PC-3 (cell line): ENCODE measurements at regions not wholly inside any gene's neighbourhood (a gene's known extent, or its start where the extent isn't known, plus 50 kb on each side); places are given as distances from the start of the nearest gene placed in this dataset.
"Not testable (repeated sequence)": the region's sequence is repeated elsewhere in the genome, so short reads cannot be mapped to it uniquely, and the experiment has no call there.

Experiments
- ATAC-seq: fragments of 200-7000 bp; cut with Tn5 transposase; 2 replicates; pipeline ENCODE4 v1.9.1; 2020; ENCODE audit warnings: mild to moderate bottlenecking, moderate library complexity
- BruUV-seq: library from RNA; stranded (reverse); fragments of 400-500 nt; replicated peaks from 2 replicates; lab custom pipeline; 2021; lab: Mats Ljungman, UMichigan
- CTCF ChIA-PET: fragments of 300-600 bp; sonication (Branson Sonifier 250); formaldehyde crosslinking; loops from one replicate; lab custom pipeline; 2022; ENCODE audit warnings: antibody characterized with exemption; lab: Charles Lee
- POLR2A ChIA-PET: fragments of 300-600 bp; sonication (Branson Sonifier 250); formaldehyde crosslinking; loops from one replicate; lab custom pipeline; 2022; ENCODE audit warnings: antibody characterized with exemption; ENCODE audit not compliant: unreplicated experiment; lab: Charles Lee
- DNase-seq: peaks from one replicate; pipeline ENCODE4 v3.0.0-alpha.2; 2015
- H2AFZ ChIP-seq: fragments of 300-600 bp; sonication (generic); 2 replicates; pipeline ENCODE4 v1.6.0; 2016; ENCODE audit warnings: antibody characterized with exemption, low read length
- H3F3A ChIP-seq: fragments of 300-600 bp; sonication (generic); one replicate; pipeline ENCODE4 v1.6.0; 2017; ENCODE audit warnings: antibody characterized with exemption, low read length, control low read depth, mild to moderate bottlenecking; ENCODE audit not compliant: unreplicated experiment
- H3K27ac ChIP-seq: fragments of 300-600 bp; sonication (generic); 2 replicates; pipeline ENCODE4 v1.5.1; 2016; ENCODE audit warnings: mild to moderate bottlenecking, low read length
- H3K27me3 ChIP-seq: fragments of 300-600 bp; sonication (generic); 2 replicates; pipeline ENCODE4 v1.6.1; 2016; ENCODE audit warnings: low read length, mixed read lengths
- H3K36me3 ChIP-seq: fragments of 300-600 bp; sonication (generic); 2 replicates; pipeline ENCODE4 v1.6.1; 2016; ENCODE audit warnings: low read depth, mixed run types, low read length, mixed read lengths
- H3K4me1 ChIP-seq: fragments of 300-600 bp; sonication (generic); 2 replicates; pipeline ENCODE4 v1.5.1; 2016; ENCODE audit warnings: low read length; ENCODE audit not compliant: insufficient read depth
- H3K4me2 ChIP-seq: fragments of 300-600 bp; sonication (generic); 2 replicates; pipeline ENCODE4 v1.6.0; 2016; ENCODE audit warnings: low read length
- H3K4me3 ChIP-seq: fragments of 300-600 bp; sonication (generic); 2 replicates; pipeline ENCODE4 v1.5.1; 2016; ENCODE audit warnings: mild to moderate bottlenecking, low read length, mixed read lengths
- H3K79me2 ChIP-seq: fragments of 300-600 bp; sonication (generic); 2 replicates; pipeline ENCODE4 v1.6.1; 2017; ENCODE audit warnings: low read length, mixed read lengths
- H3K9ac ChIP-seq: fragments of 300-600 bp; sonication (generic); 2 replicates; pipeline ENCODE4 v1.6.0; 2016; ENCODE audit warnings: mild to moderate bottlenecking, low read length
- H3K9me2 ChIP-seq: fragments of 300-600 bp; sonication (generic); replicated peaks from 2 replicates; pipeline ENCODE4 v1.6.1; 2016; ENCODE audit warnings: mixed run types, low read length, mixed read lengths
- H3K9me3 ChIP-seq: fragments of 300-600 bp; sonication (generic); 2 replicates; pipeline ENCODE4 v1.6.1; 2016; ENCODE audit warnings: low read length, mixed read lengths
- H4K20me1 ChIP-seq: fragments of 300-600 bp; sonication (generic); 2 replicates; pipeline ENCODE4 v1.6.1; 2016; ENCODE audit warnings: low read length, mixed read lengths
- CTCF ChIP-seq: fragments of 300-600 bp; sonication (generic); conservative IDR thresholded peaks from 2 replicates; pipeline ENCODE4 v1.5.1; 2017; ENCODE audit warnings: antibody characterized with exemption, low read depth, mild to moderate bottlenecking, low read length
- EZH2 ChIP-seq: fragments of 300-600 bp; sonication (generic); IDR thresholded peaks from one replicate; pipeline ENCODE4 v1.6.1; 2017; ENCODE audit warnings: antibody characterized with exemption, mild to moderate bottlenecking, low read length; ENCODE audit not compliant: unreplicated experiment
- EZH2phosphoT487 ChIP-seq: fragments of 300-600 bp; sonication (generic); IDR thresholded peaks from 2 replicates; pipeline ENCODE4 v1.6.1; 2018; ENCODE audit warnings: mild to moderate bottlenecking, antibody characterized with exemption, low read length, borderline replicate concordance
- intact Hi-C: fragments of 100-400 bp; cut with micrococcal nuclease; formaldehyde crosslinking; loops from 2 replicates; pipeline ENCODE4 v1.9.0; 2023

- Histone ChIP-seq H4K20me1 (no peaks in the 10 kb centered on the region), H3K9ac (peak overlapping the region; percentile 23; the same call in 1 of the 2 replicates), H3F3A (no peaks in the 10 kb centered on the region), H3K9me3 (0 out of 2 replicates have a peak, but pooled peaks cover 2% of the 10 kb centered on the region), H3K27me3 (no peaks in the 10 kb centered on the region), H3K4me1 (peaks cover 24% of the 10 kb centered on the region), H3K4me2 (peak overlapping the region; percentile 51), H3K4me3 (no peak overlapping the region), H3K27ac (peak overlapping the region; percentile 81), H3K9me2 (no peaks in the 10 kb centered on the region), H2AFZ (0 out of 2 replicates have a peak overlapping the region, but pooled peaks have one; percentile 32), H3K79me2 (no peaks in the 10 kb centered on the region), H3K36me3 (no peaks in the 10 kb centered on the region)
- TF ChIP-seq EZH2phosphoT487 (no peak), CTCF (no peak), EZH2 (no peak)
- intact Hi-C loops, result no loop called here
- peak; percentile 78 for DNase-seq
- CTCF ChIA-PET, result no interaction called here
- POLR2A ChIA-PET, result no interaction called here
- peak; percentile 69 for ATAC-seq
- no TSS peak for BruUV-seq
Measured at GRCh38 chr6:106858653-106859092, 115.9 kb downstream of the CD24 start.

GRCh38 chr6:106857771-106858652 is 116.5 kb downstream of the CD24 start:
- Histone ChIP-seq H3K9me2 (no peaks in the 10 kb centered on the region), H3F3A (no peaks in the 10 kb centered on the region), H3K36me3 (no peaks in the 10 kb centered on the region), H3K4me2 (peak overlapping the region; percentile 51), H3K27ac (peak overlapping the region; percentile 81), H3K4me3 (no peak overlapping the region), H3K4me1 (peaks cover 24% of the 10 kb centered on the region), H3K27me3 (no peaks in the 10 kb centered on the region), H2AFZ (no peak overlapping the region), H4K20me1 (no peaks in the 10 kb centered on the region), H3K9me3 (0 out of 2 replicates have a peak, but pooled peaks cover 2% of the 10 kb centered on the region), H3K79me2 (no peaks in the 10 kb centered on the region), H3K9ac (0 out of 2 replicates have a peak overlapping the region, but pooled peaks have one; percentile 9)
- BruUV-seq, result no TSS peak
- TF ChIP-seq EZH2phosphoT487 (no peak), EZH2 (no peak), CTCF (no peak)
- DNase-seq (no peak), ATAC-seq (no peak)
- ChIA-PET CTCF (no interaction called here), POLR2A (no interaction called here)
- intact Hi-C loops, result no loop called here

GRCh38 chr6:106857310-106857709 is 117.2 kb downstream of the CD24 start:
- H3K4me1 ChIP-seq, result peaks cover 24% of the 10 kb centered on the region
- not testable (repeated sequence) for ATAC-seq

More at GRCh38 chr6:106857310-106857709, 117.2 kb downstream of the CD24 start:
- intact Hi-C loops, BruUV-seq, CTCF ChIA-PET, H3K4me3 ChIP-seq, H3K9me3 ChIP-seq, H3K9me2 ChIP-seq, H4K20me1 ChIP-seq, H3K79me2 ChIP-seq, H3K4me2 ChIP-seq, H3K27ac ChIP-seq, DNase-seq, H3F3A ChIP-seq, H3K27me3 ChIP-seq, H3K36me3 ChIP-seq, POLR2A ChIA-PET, H2AFZ ChIP-seq, H3K9ac ChIP-seq: not testable (repeated sequence)
